Uterus (tissue), 3 donors: ENCODE measurements at regions not wholly inside any gene's neighbourhood (a gene's known extent, or its start where the extent isn't known, plus 50 kb on each side); places are given as distances from the start of the nearest gene placed in this dataset.

Source experiments
- DNase-seq, 2 donors: peaks; one replicate each; pipeline ENCODE4 v3.0.0-alpha.2; 2019 to 2020
- H3K27ac ChIP-seq, 2 donors: fragments of 200-600 bp; sonication (generic); 1 replicate in 1 of 2; 2 replicates in 1 of 2; pipeline ENCODE4 v1.5.1; 2016 to 2018
- H3K27me3 ChIP-seq, 2 donors: fragments of 200-600 bp; sonication (generic); one replicate each; pipeline ENCODE4 v1.5.1; 2018 to 2019; ENCODE audit warnings: control low read depth in 1 of 2
- H3K36me3 ChIP-seq, 2 donors: fragments of 200-600 bp; sonication (generic); one replicate each; pipeline ENCODE4 v1.5.1; 2019; ENCODE audit warnings: control low read depth in 1 of 2
- H3K4me1 ChIP-seq, 2 donors: fragments of 200-600 bp; sonication (generic); one replicate each; pipeline ENCODE4 v1.5.1; 2018 to 2019; ENCODE audit warnings: control low read depth in 1 of 2
- H3K4me3 ChIP-seq, 2 donors: fragments of 200-600 bp; sonication (generic); 1 replicate in 1 of 2; 2 replicates in 1 of 2; pipeline ENCODE4 v1.5.1; 2018 to 2019; ENCODE audit warnings: mild to moderate bottlenecking in 1 of 2
- H3K9me3 ChIP-seq, 2 donors: fragments of 200-600 bp; sonication (generic); one replicate each; pipeline ENCODE4 v1.5.1; 2019; ENCODE audit warnings: control low read depth in 1 of 2
- POLR2A ChIP-seq, 2 donors: fragments of 450-650 bp; IDR thresholded peaks; one replicate each; pipeline ENCODE4 v1.6.1; 2016; ENCODE audit warnings: antibody characterized with exemption in 2 of 2, mild to moderate bottlenecking in 1 of 2, moderate library complexity in 1 of 2
- intact Hi-C: fragments of 100-400 bp; cut with DNase I; formaldehyde crosslinking; loops from one replicate; pipeline ENCODE4 v1.15.1; 2023; ENCODE audit warnings: low total_unique reads
- TF ChIP-seq, protein P1 (sequence below), 4 experiments: fragments of 200-600 bp in 2 of 4; fragments of 450-650 bp in 2 of 4; sonication (generic) in 2 of 4; IDR thresholded peaks; one replicate each; pipeline ENCODE4 v1.5.1; 2016 to 2019; ENCODE audit warnings: antibody characterized with exemption in 4 of 4, mild to moderate bottlenecking in 2 of 4, moderate library complexity in 1 of 4
- donor health status: DM: yes; HTN: yes; CAD: no.

DNA sequence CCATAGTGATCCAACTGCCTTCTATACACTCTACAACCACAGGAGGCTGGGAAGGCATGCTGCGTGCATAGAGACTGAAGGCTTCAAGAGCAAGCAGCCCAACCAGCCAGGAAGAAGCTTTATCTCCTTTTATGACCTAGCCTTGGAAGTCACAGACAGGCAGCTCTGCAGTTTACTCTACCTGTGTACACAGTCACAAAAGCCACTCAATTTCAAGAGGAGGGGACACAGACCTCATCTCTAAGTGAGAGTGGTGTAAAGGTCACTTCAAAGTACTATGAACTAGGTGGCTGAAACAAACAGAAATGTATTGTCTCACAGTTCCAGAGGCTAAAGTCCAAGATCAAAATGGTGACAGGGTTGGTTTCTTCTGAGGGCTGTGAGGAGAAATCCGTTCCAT lies 69.6 kb upstream of the GJB5 start:
- intact Hi-C loops: no loop called here
- DNase-seq: no peak
- H3K4me3 ChIP-seq: no peak overlapping the region
- H3K27ac ChIP-seq: no peak overlapping the region
- no peaks in the 10 kb centered on the region for H3K36me3 ChIP-seq
- no peaks in the 10 kb centered on the region for H3K9me3 ChIP-seq
- no peaks in the 10 kb centered on the region for H3K4me1 ChIP-seq
- no peak for TF ChIP-seq POLR2A (IDR thresholded peaks at IDR 0.05)
- no peaks in the 10 kb centered on the region for H3K27me3 ChIP-seq

GRCh38 chr1:34686531-34686930 lies 68.3 kb upstream of the GJB5 start:
- no peak for TF ChIP-seq POLR2A (IDR thresholded peaks at IDR 0.05)
- TF ChIP-seq, protein P1, sequence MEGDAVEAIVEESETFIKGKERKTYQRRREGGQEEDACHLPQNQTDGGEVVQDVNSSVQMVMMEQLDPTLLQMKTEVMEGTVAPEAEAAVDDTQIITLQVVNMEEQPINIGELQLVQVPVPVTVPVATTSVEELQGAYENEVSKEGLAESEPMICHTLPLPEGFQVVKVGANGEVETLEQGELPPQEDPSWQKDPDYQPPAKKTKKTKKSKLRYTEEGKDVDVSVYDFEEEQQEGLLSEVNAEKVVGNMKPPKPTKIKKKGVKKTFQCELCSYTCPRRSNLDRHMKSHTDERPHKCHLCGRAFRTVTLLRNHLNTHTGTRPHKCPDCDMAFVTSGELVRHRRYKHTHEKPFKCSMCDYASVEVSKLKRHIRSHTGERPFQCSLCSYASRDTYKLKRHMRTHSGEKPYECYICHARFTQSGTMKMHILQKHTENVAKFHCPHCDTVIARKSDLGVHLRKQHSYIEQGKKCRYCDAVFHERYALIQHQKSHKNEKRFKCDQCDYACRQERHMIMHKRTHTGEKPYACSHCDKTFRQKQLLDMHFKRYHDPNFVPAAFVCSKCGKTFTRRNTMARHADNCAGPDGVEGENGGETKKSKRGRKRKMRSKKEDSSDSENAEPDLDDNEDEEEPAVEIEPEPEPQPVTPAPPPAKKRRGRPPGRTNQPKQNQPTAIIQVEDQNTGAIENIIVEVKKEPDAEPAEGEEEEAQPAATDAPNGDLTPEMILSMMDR (IDR thresholded peaks at IDR 0.05): no peak
- Histone ChIP-seq H3K4me1 (no peaks in the 10 kb centered on the region), H3K27me3 (no peaks in the 10 kb centered on the region), H3K4me3 (no peak overlapping the region), H3K9me3 (no peaks in the 10 kb centered on the region), H3K27ac (no peak overlapping the region), H3K36me3 (no peaks in the 10 kb centered on the region)
- DNase-seq: no peak
- intact Hi-C loops: no loop called here

DNA sequence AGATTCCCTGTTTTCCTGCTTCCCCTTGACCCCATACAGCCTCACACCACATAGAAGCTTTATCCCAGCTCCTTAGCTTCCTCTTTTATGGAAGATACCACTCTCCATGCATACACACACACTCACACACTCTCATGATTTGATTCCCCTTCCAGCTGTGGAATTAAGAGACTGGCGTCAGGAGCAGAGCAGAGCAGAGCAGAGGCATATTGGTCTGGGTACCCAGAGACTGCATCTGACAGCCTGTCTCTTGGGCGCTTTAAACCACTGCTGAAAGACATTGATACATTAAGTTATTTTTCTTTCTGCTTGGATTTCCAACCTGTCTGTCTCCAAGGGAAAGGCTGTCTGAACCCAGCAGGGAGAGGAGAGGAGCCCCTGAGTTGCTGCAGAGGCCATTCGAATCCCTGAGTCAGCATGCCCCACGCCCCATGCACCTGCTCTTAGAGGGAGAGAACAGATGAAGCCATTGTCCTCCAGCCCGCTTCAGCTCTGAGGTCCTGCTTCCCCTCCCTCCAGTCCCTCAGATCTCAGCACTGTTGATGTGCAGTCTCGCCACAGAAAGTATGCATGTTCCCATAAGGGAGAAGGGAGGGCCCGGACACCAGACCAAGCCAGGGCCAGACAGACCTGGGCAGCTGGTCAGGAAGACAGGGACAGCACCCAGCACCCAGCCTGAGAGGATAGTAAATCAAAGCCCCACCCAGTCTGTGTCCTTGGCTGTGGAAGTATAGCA lies 66.7 kb upstream of the GJB5 start:
- intact Hi-C loops: no loop called here
- DNase-seq: no peak

GRCh38 chr1:34690269-34690668 lies 64.6 kb upstream of the GJB5 start:
- Histone ChIP-seq H3K27me3 (no peaks in the 10 kb centered on the region), H3K27ac (no peak overlapping the region), H3K4me3 (no peak overlapping the region), H3K36me3 (no peaks in the 10 kb centered on the region), H3K4me1 (no peaks in the 10 kb centered on the region), H3K9me3 (no peaks in the 10 kb centered on the region)
- TF ChIP-seq, protein P1 (IDR thresholded peaks at IDR 0.05): no peak
- no peak for TF ChIP-seq POLR2A (IDR thresholded peaks at IDR 0.05)
- intact Hi-C loops: no loop called here
- no peak for DNase-seq

More for the DNA sequence above, 66.7 kb upstream of the GJB5 start:
- H3K4me3 ChIP-seq: no peak overlapping the region
- no peaks in the 10 kb centered on the region for H3K9me3 ChIP-seq
- H3K27ac ChIP-seq: no peak overlapping the region
- no peak for TF ChIP-seq POLR2A (IDR thresholded peaks at IDR 0.05)
- TF ChIP-seq, protein P1 (IDR thresholded peaks at IDR 0.05): no peak
- no peaks in the 10 kb centered on the region for H3K27me3 ChIP-seq
- H3K4me1 ChIP-seq: no peaks in the 10 kb centered on the region
- H3K36me3 ChIP-seq: no peaks in the 10 kb centered on the region

- H3K27me3 ChIP-seq: no peaks in the 10 kb centered on the region
- H3K4me1 ChIP-seq: no peaks in the 10 kb centered on the region
- no peak for DNase-seq
- no peaks in the 10 kb centered on the region for H3K36me3 ChIP-seq
- TF ChIP-seq POLR2A (IDR thresholded peaks at IDR 0.05): no peak
- TF ChIP-seq, protein P1 (IDR thresholded peaks at IDR 0.05): no peak
- no peak overlapping the region for H3K27ac ChIP-seq
- no peak overlapping the region for H3K4me3 ChIP-seq
- H3K9me3 ChIP-seq: no peaks in the 10 kb centered on the region
- intact Hi-C loops: no loop called here
Measured at GRCh38 chr1:34693081-34693480, 61.8 kb upstream of the GJB5 start.
